SK-MEL-5 (cell line): ENCODE measurements at regions not wholly inside any gene's neighbourhood (a gene's known extent, or its start where the extent isn't known, plus 50 kb on each side); places are given as distances from the start of the nearest gene placed in this dataset.
"Not testable (repeated sequence)": the region's sequence is repeated elsewhere in the genome, so short reads cannot be mapped to it uniquely, and the experiment has no call there.

Source experiments
- DNase-seq: peaks from one replicate; pipeline ENCODE4 v3.0.0-alpha.2; 2016; ENCODE audit warnings: low read depth, low spot score
- in situ Hi-C: cut with HindIII; loops from 2 replicates; pipeline ENCODE4 v1.10.0; 2016; ENCODE audit warnings: low sequenced_read_pairs, high pct_unique_total_duplicates, low pct_unique_long_range_greater_than_20kb

DNA sequence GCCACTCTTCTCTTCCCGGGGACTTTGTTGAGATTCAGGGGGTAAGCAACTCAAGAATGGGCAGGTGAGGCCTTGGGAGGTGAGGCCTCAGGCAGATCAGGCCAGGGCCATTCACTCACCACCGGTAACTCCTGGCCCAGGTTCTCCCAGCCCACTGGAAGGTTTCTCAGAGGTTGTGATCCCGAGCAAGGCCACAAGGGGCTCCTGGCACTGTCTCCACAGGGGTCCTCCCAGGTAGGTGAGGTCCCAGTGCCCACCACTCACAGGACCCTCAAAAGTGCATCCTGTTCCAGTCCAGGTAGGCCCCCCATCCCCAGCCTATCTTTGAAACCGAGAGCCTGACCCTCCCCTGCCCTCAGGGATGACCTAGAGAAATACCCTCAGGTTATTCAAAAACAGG lies 236.1 kb downstream of the BUB3 start:
- in situ Hi-C loops: no loop called here

DNA sequence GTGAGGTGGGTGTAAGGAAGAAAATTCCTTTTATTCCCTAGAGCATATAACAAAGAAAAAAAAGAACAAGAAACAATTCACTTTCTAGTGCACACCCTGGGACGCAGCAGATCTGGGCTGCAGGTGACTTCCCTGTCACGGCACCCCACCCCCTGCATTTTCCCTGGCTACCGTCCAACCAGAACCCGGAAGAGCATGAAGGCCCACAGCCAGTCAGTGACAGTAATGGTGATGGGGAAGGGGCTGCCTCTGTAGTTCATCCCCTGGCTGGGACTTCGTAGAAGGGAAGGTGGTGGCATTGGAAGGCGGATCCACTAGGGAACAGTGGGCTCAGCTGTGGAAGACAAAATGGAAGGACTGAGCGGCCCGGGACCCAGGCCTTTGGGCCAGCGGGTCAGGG lies 236.7 kb downstream of the BUB3 start:
- no peak for DNase-seq
- in situ Hi-C loops: no loop called here

More for the DNA sequence above, 236.1 kb downstream of the BUB3 start:
- no peak for DNase-seq

DNA sequence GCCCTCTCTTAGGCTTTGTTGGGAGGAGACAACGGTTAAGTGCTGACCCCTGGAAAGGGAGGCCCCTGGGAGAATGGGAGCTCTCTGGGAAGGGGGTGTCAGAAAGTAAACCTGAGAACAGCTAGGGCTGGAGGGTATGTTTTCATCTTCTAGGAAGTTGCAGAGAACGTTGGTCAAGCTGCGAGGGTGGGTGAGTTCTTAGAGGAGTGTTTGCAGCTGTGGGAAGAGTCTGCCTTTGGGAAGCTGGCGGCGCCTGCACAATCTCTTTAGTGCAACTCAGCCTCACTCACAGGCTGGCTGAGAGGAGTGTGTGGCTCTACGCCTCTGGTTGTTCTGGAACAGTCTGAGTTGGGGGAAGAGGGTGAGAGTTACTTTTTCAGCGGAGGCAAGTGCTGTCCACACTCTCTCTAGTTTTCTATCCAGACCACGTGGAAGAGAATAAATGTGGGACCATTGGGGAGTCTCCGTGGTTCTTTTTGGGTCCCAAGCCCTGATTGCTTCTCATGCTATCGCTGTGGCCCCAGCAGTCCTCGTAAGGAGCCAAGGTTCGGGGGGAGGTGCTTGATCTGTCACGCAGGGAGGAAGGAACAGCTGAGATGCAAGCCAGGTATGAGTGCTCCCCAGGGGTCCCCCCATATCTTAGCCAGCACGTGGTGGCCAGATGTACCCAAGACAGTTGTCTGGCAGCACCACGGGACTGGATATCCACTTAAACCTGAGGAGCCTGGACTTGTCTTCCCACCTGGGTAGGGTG lies 237.2 kb downstream of the BUB3 start:
- no peak for DNase-seq
- in situ Hi-C loops: no loop called here

DNA sequence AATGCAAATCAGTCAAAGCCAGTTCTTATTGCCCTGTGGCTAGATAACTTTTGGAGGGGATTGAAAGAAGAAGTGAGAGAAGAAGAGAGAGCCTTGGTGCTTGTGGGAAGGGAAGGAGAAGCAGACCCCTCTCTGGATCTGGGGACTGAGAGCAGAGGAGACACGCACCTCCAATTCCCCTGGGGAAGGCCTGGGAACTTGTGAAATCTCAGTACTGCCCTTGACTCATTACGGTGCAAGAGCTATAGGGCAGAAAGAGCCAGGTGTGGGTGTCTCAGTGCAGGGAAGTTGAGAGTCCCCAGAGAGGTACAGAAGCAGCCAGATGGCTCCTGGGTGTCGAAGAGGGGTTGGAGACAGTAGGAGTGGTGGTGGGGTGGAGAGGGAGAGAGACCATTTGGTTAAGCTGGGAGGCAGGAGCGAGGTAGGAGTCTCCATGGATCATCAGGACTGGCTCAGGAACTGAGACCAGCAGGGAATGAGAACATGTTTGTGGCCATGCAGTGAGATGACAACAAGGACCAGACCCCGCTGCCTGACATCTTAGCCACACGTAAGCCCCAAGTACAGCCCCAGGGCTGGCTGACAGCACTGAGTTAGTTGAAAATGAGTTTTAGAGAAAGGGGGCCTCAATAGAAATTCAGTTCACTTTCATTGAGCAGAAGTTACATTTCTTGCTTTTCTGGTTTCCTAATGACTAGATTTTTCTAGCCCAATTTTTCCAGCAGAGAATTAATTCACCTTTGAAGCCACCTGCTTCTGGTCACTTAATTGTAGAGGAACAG lies 238.2 kb downstream of the BUB3 start:
- no peak for DNase-seq
- in situ Hi-C loops: no loop called here

DNA sequence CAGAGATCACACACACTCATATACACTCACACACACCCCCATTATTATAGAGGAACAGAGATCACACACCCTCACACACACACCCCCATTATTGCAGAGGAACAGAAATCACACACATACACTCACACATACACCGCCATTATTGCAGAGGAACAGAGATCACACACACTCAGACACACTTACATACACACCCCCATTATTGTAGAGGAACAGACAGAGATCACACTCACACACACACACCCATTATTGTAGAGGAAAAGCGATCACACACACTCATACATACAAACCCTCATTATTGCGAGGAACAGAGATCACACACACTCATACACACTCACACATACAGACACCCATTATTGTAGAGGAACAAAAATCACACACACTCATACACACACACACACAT lies 239.0 kb downstream of the BUB3 start:
- DNase-seq: no peak
- in situ Hi-C loops: no loop called here

DNA sequence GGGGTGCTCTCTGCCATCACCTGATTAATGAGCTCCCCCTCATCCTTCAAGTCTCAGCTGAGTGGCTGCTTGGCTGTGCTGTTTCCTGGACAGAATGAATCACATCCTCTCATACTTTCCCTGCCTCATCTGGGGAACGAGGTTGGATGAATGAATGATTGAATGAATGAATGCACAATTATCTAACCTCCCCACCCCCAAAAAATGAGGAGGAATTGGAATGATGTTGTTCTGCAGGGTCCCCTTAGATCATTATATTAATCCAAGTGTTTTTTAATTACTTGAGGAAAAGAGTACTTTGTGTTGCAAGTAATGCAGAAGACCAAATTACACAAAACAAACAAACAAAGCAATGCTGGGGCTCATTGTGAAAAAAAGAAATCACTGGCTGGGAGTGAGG lies 240.2 kb downstream of the BUB3 start:
- in situ Hi-C loops: no loop called here
- DNase-seq: no peak

DNA sequence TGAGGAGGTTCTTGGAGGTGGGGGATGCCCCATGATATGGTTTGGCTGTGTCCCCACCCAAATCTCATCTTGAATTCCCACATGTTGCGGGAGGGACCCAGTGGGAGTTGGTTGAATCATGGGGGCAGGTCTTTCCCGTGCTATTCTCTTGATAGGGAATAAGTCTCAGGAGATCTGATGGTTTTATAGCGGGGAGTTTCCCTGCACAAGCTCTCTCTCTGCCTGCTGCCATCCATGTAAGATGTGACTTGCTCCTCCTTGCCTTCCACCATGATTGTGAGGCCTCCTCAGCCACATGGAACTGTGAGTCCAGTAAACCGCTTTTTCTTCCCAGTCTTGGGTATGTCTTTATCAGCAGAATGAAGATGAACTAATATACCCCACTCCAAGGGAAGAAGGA lies 241.0 kb downstream of the BUB3 start:
- in situ Hi-C loops, DNase-seq: not testable (repeated sequence)

DNA sequence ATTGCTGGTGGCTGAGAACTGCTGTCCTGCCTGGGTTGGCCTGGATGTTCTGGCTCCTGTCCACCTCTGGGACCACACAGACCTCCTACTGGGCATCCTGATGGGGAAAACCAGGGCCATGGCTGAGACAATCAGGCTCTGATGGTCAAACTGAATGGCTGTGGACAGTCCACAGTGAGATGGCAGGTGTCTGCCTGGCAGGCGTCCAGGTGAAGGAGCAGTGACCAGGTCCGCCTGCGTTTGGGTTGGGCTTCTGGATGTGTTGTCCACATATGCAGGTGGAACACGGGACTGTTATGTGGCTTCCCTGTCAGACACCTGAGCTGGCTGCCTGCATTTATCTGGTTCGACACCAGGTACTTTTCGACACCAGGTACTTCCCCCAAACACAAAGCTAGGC lies 241.7 kb downstream of the BUB3 start:
- in situ Hi-C loops: no loop called here
- no peak for DNase-seq

DNA sequence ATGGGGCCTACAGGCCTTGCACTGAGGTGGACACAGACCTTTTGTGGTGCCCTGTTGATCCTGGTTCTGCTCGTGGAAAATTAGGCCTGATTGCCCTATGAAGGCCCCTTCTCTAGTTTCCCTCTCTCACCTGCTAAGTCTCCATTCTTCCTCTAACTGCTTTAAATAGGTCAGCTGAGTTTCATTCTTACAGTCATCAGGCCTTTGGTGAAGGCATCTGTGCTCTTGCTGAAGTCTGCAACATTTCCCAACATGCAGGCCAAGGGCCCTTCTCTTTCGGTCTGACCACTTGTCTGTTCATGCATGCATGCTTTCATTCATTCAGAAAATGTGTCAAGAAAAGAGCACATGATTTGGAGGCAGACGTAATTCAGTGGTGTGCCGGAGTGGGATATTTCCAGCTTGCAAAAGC lies 244.0 kb downstream of the BUB3 start:
- in situ Hi-C loops: no loop called here
- DNase-seq: no peak

DNA sequence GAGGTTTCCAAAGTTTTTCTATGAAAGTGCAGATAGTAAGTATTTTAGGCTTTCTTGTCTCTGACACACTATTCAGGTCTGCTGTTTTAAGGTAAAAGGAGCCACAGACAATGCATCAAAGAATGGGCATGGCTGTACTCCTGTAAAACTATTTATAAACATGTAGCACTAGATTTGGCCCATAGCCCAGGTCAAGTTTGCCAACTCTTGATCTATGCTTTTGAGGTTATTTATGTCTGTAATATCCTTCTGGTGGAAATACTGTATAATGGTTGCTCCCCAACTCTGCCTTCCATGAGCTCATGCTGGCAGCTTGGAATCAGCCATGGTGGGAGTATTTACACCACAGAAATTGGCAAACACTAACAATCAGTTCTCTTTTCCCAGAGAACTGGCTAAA lies 244.6 kb downstream of the BUB3 start:
- no peak for DNase-seq
- in situ Hi-C loops: no loop called here

DNA sequence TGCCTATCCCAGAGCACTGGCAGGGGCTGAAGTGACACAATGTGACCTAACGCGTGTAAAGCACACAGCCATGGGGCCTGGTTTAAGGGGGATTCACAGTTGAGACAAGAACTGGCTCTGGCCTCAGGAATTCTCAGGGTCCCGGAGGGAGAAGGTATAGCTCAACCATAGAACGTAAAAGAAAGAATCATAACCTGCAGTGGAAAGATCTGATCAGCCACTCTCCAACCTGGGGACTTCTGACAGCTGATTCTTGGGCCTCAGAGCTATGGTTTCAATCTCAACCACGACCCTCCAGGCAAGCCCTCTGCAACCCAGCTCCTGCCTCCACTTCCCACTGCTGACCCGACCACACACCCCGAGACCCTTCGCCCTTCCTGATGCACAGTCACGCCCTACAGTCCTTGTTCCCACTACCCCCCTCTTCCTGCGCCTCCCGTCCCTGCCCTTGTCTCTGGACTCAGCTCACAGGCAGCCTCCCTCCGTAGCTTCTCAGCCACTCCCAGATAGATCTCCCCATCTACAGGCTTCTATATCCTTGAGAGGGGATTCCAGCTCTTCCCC lies 245.2 kb downstream of the BUB3 start:
- in situ Hi-C loops: no loop called here
- DNase-seq: no peak

DNA sequence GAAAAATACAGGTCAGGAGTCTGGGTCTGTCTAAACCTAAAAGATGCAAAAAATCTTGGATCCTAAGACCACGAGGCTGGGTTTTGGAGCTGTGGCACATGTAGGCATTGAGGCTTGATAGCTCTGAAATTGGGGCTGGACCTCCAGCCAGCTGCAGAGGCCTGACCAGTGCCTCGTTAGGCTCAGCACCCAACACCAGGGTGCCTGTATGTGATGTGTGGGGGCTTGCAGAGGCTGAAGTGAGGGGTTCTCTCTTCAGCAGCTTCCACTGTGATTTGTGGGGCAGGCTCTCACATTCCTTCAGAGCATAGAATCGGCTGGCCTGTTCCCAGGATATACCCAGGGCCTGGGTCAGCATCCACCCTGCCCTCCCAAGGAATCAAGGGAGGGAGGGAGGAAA lies 247.8 kb downstream of the BUB3 start:
- no peak for DNase-seq
- in situ Hi-C loops: no loop called here

DNA sequence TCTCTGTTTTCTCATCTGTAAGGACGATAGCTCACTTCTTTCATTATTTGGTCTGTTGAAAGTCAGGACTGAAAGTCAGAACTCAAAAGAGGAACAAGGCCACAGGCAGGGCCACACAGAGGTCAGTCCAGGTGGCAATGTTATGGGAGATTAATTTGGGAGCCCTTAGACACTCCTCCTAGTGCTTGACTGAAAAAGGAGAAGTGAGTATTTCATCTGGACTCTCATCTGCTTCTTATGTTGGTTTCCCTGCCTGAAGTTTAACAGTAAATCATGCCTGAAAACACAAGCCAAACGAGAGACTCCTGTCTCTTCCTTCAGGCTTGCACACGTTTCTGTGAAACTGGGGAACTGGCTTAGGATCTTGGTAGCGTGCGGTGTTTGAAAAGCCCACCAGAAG lies 248.5 kb downstream of the BUB3 start:
- in situ Hi-C loops: no loop called here
- DNase-seq: no peak

DNA sequence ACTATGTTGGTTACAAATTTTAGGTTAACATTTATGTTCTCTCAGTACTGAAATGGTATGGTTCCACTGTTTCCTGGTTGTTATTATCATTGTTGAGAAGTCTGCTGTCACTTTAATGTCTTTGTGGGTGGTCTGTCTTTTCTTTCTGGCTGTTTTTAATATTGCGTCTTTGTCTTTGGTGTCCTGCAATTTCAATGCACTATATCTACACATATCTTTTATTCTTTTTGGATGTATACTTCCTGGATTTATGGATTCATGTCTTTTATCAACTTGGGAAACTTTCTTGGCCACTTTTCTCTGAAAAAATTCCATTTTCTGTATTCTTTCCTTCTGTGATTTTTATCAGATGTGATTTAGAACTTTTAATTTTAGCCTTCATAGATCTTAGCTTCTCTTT lies 250.2 kb downstream of the BUB3 start:
- no peak for DNase-seq
- in situ Hi-C loops: no loop called here

DNA sequence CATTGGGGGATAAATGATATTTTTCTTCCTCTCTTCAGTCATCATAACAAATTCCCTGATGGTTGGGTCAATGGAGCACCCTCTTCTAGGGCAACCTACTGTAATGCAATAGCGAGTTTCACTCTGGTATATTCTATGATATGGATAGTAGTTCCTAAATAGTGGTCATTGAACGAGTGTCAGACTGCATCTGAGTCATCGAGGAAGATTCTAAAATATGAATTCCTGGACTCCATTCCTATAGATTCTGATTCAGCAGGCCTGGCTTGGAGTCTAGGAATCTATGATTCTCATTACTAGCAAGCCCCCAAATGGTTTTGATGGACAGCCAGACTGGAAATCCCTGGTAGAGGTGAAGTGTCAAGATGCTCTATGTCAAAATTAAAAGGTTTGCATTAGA lies 254.5 kb downstream of the BUB3 start:
- in situ Hi-C loops: no loop called here
- DNase-seq: no peak

DNA sequence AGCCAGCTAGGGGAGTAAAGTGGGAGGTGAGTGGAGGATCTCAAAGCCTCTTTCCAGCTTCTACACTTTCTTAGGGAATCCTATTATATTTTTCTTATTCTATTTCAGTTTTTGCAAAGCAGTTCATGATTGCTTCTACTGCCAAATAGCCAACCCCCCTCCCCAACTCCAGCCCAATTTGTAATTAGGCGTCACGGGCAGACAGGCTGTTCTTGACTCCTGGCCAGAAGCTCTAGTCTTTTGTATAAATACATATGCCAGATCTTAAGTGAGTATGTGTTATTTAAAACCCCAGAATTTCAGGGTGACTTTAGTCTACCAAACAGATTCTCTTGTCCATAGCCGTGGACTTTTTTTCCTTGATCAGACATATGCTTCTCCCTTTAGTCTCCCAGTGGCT lies 255.2 kb downstream of the BUB3 start:
- in situ Hi-C loops: no loop called here
- no peak for DNase-seq

DNA sequence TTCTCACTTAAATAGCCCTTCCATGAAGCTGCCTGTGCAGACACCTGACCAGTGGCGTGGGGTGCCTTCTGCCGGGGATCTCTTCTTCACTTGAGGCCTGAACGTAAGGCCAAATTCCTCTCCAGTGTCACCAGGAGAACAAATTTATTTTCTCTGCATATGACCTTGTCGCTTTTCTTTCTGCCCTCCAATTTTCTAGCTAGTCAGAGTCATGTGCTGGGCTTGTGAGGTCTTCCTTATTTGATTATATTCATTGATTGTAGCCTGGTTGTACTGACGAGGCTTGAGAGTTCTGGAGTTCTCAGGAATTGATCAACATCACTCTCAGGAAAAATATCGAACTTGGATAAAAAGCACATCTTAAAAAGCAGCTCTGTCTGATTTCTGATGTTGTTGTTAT lies 255.7 kb downstream of the BUB3 start:
- in situ Hi-C loops: no loop called here

DNA sequence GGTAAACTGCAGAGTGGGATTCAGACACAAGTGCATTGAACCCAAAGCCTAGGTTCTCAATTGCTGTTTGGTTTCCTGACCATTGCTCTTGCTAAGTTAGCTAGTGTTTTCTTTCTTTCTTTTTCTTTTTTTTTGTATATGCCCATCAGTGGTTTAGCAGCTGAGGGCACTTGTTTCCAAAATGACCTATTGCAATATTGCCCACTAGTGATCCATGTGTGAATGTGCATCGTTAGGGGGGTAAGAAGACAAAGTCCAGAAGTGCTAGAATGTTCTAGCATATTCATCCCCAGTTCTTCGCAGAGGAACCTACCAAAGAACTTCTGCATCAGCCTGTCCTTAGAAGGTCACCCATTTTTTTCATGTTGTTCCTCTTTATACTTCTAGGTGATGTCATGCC lies 252.8 kb upstream of the GPR26 start:
- in situ Hi-C loops: no loop called here
- no peak for DNase-seq

More for the DNA sequence above, 255.7 kb downstream of the BUB3 start:
- DNase-seq: no peak

DNA sequence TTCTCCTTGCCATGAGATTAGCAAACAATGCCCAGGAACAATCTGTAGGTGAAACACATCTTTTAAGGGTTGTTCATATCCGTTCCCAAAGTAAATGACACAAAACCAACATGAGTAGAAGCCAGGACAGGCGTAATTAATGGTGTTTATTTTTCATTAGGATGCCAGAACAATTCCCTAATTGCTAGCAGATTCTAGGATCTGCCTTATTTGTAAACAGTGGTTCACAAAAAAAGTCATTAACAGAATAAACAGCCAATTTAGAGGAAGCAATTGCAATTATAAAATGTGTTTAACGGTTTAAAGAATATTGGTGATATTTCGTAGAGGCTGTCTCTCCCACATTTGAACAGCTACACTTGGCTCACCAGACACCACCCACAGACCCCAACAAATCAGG lies 250.6 kb upstream of the GPR26 start:
- no peak for DNase-seq
- in situ Hi-C loops: no loop called here
